Activated CD8-positive, alpha-beta T cell treated with anti-CD3 and anti-CD28 coated beads, Interleukin-2, amount 10 ng/mL, durations not matched to agents 7 days and 5 days (primary cell): ENCODE measurements at regions not wholly inside any gene's neighbourhood (a gene's known extent, or its start where the extent isn't known, plus 50 kb on each side); places are given as distances from the start of the nearest gene placed in this dataset.
"Not testable (repeated sequence)": the region's sequence is repeated elsewhere in the genome, so short reads cannot be mapped to it uniquely, and the experiment has no call there.

Source experiments
- ATAC-seq: fragments of 150-1000 bp; cut with Tn5 transposase; one replicate; pipeline ENCODE4 v1.10.0; 2021; ENCODE audit warnings: moderate library complexity
- CTCF ChIA-PET: fragments of 350-600 bp; sonication (Branson Sonifier 250); formaldehyde crosslinking; loops from one replicate; lab custom pipeline; 2021; ENCODE audit warnings: antibody characterized with exemption; lab: Charles Lee
- POLR2A ChIA-PET: fragments of 350-600 bp; sonication (Branson Sonifier 250); formaldehyde crosslinking; loops from one replicate; lab custom pipeline; 2021; ENCODE audit warnings: antibody characterized with exemption; lab: Charles Lee
- DNase-seq: peaks from one replicate; pipeline ENCODE4 v3.0.0-alpha.2; 2020
- H3K27ac Mint-ChIP-seq: one replicate; pipeline ENCODE4 v1.8.0; 2021; ENCODE audit warnings: mild to moderate bottlenecking, mixed read lengths
- H3K27me3 Mint-ChIP-seq: one replicate; pipeline ENCODE4 v1.8.0; 2021; ENCODE audit warnings: low read depth, mixed read lengths
- H3K36me3 Mint-ChIP-seq: one replicate; pipeline ENCODE4 v1.8.0; 2021; ENCODE audit warnings: low read depth, mixed read lengths
- H3K4me1 Mint-ChIP-seq: one replicate; pipeline ENCODE4 v1.8.0; 2021; ENCODE audit warnings: low read depth, mixed read lengths
- H3K4me3 Mint-ChIP-seq: one replicate; pipeline ENCODE4 v1.8.0; 2021; ENCODE audit warnings: mild to moderate bottlenecking, mixed read lengths
- H3K9me3 Mint-ChIP-seq: one replicate; pipeline ENCODE4 v1.8.0; 2022; ENCODE audit warnings: mixed read lengths; ENCODE audit not compliant: insufficient read depth

DNA sequence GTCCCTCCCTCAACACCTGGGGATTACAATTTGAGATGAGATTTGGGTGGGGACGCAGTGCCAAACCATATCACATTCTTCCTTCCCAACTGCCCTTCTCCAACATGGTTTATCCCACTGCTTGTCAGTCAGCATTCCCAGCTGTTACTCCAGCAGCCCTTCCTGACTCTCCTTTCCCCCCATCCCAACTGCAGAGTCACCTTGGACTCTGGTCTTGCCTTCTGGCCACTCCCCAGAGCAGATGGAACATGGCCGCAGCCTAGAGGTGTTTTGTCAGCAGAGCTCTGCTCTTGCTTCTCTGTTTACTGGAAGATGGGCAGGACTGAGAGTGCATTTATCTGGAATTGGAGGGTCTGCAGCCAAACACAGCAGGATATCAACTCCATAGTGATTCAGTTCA is 51.2 kb upstream of the MEX3C start:
- no peaks in the 10 kb centered on the region for H3K36me3 Mint-ChIP-seq
- no peak for ATAC-seq
- CTCF ChIA-PET: no interaction called here
- peaks cover 3% of the 10 kb centered on the region for H3K27me3 Mint-ChIP-seq
- H3K4me1 Mint-ChIP-seq: no peaks in the 10 kb centered on the region
- POLR2A ChIA-PET: no interaction called here
- no peak overlapping the region for H3K4me3 Mint-ChIP-seq
- H3K9me3 Mint-ChIP-seq: no peaks in the 10 kb centered on the region
- no peak overlapping the region for H3K27ac Mint-ChIP-seq
- DNase-seq: no peak

- ChIA-PET POLR2A (no interaction called here), CTCF (no interaction called here)
- no peak overlapping the region for H3K4me3 Mint-ChIP-seq
- peaks cover 3% of the 10 kb centered on the region for H3K27me3 Mint-ChIP-seq
- DNase-seq: no peak
- H3K9me3 Mint-ChIP-seq: no peaks in the 10 kb centered on the region
- no peaks in the 10 kb centered on the region for H3K36me3 Mint-ChIP-seq
- no peak overlapping the region for H3K27ac Mint-ChIP-seq
- H3K4me1 Mint-ChIP-seq: no peaks in the 10 kb centered on the region
- ATAC-seq: no peak
These were observed 52.5 kb upstream of the MEX3C start for GRCh38 chr18:51250006-51250405.

DNA sequence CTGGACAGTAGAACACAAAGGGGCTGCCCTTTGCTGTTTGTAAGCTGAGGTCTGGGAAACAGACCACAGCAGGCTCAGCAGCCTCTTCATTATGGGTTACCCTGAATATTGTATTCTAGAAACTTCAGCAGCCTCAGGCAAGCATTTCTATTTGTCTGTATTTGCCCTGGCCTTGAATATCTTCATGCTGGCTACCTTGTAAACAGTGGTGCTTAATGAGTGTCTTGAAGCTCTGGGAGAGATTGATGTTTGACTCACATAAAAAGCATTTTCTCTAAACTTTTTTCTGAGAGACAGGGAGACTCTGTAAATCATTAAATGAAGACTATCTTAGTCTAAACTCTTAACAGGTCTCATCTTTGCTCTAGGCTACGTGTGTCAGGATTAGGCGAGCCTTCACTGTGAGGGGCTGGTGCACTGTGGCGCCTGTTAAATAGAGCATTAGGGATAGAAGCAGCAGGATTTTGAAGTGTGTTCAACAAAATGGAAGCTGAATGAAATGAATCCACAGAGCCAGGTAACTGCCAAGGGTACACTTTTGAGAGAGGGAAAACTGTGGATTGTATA is 53.1 kb upstream of the MEX3C start:
- Mint-ChIP-seq H3K9me3 (no peaks in the 10 kb centered on the region), H3K4me3 (no peak overlapping the region), H3K27ac (no peak overlapping the region), H3K4me1 (no peaks in the 10 kb centered on the region), H3K27me3 (peaks cover 4% of the 10 kb centered on the region), H3K36me3 (no peaks in the 10 kb centered on the region)
- DNase-seq (no peak), ATAC-seq (no peak)
- POLR2A ChIA-PET: no interaction called here
- CTCF ChIA-PET: no interaction called here

GRCh38 chr18:51251625-51252024 is 54.1 kb upstream of the MEX3C start:
- H3K27me3 Mint-ChIP-seq: peaks cover 5% of the 10 kb centered on the region
- H3K9me3 Mint-ChIP-seq: no peaks in the 10 kb centered on the region
- ChIA-PET POLR2A (no interaction called here), CTCF (no interaction called here)
- no peaks in the 10 kb centered on the region for H3K36me3 Mint-ChIP-seq
- ATAC-seq: no peak
- no peak overlapping the region for H3K4me3 Mint-ChIP-seq
- DNase-seq: no peak
- no peak overlapping the region for H3K27ac Mint-ChIP-seq
- H3K4me1 Mint-ChIP-seq: no peaks in the 10 kb centered on the region

- Mint-ChIP-seq H3K27me3 (peaks cover 10% of the 10 kb centered on the region), H3K4me3 (no peak overlapping the region), H3K9me3 (no peaks in the 10 kb centered on the region), H3K36me3 (no peaks in the 10 kb centered on the region), H3K4me1 (no peaks in the 10 kb centered on the region), H3K27ac (no peak overlapping the region)
- ATAC-seq (no peak), DNase-seq (no peak)
- CTCF ChIA-PET: no interaction called here
- POLR2A ChIA-PET: no interaction called here
These were observed 56.0 kb upstream of the MEX3C start for GRCh38 chr18:51253476-51253875.

GRCh38 chr18:51255693-51256092 is 58.2 kb upstream of the MEX3C start:
- ATAC-seq (no peak), DNase-seq (no peak)
- H3K9me3 Mint-ChIP-seq: no peaks in the 10 kb centered on the region
- H3K27ac Mint-ChIP-seq: no peak overlapping the region
- POLR2A ChIA-PET: interaction anchor here (1.2 kb wide), 1 partner anchor 10 kb away, joined by 3 read pairs; no protein-coding TSS in a partner anchor
- H3K4me1 Mint-ChIP-seq: no peaks in the 10 kb centered on the region
- CTCF ChIA-PET: interaction anchor here (1.6 kb wide), 1 partner anchor 22 kb away, joined by 5 read pairs; no protein-coding TSS in a partner anchor
- H3K27me3 Mint-ChIP-seq: peaks cover 13% of the 10 kb centered on the region
- H3K36me3 Mint-ChIP-seq: no peaks in the 10 kb centered on the region
- no peak overlapping the region for H3K4me3 Mint-ChIP-seq

DNA sequence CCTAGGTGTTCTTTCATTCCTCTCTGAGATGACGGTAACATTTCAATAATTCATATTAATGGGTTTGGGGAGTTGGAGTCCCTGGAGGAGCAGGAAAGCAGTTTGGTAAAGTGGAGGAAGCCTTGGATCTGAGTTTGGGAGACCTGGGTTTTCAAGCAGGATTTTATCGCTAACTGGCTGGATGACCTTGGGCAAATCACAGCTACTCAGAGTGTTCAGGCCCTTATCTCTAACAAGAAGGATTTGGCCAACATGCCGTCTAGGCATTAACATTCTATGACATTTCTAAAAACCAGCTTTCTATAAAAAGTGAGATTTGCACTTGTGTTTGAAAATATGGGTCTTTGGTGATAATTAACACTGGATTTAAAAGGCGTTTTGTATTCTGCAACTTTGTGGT is 59.7 kb upstream of the MEX3C start:
- POLR2A ChIA-PET: no interaction called here
- no peak overlapping the region for H3K4me3 Mint-ChIP-seq
- no peaks in the 10 kb centered on the region for H3K36me3 Mint-ChIP-seq
- ATAC-seq (no peak), DNase-seq (no peak)
- H3K27ac Mint-ChIP-seq: no peak overlapping the region
- CTCF ChIA-PET: no interaction called here
- peaks cover 16% of the 10 kb centered on the region for H3K27me3 Mint-ChIP-seq
- H3K4me1 Mint-ChIP-seq: no peaks in the 10 kb centered on the region
- H3K9me3 Mint-ChIP-seq: no peaks in the 10 kb centered on the region

- Mint-ChIP-seq H3K4me1 (no peaks in the 10 kb centered on the region), H3K36me3 (no peaks in the 10 kb centered on the region), H3K4me3 (no peak overlapping the region), H3K9me3 (no peaks in the 10 kb centered on the region), H3K27ac (no peak overlapping the region), H3K27me3 (peaks cover 17% of the 10 kb centered on the region)
- ChIA-PET POLR2A (no interaction called here), CTCF (no interaction called here)
- DNase-seq (no peak), ATAC-seq (no peak)
These were observed 62.6 kb upstream of the MEX3C start for GRCh38 chr18:51260118-51260517.

DNA sequence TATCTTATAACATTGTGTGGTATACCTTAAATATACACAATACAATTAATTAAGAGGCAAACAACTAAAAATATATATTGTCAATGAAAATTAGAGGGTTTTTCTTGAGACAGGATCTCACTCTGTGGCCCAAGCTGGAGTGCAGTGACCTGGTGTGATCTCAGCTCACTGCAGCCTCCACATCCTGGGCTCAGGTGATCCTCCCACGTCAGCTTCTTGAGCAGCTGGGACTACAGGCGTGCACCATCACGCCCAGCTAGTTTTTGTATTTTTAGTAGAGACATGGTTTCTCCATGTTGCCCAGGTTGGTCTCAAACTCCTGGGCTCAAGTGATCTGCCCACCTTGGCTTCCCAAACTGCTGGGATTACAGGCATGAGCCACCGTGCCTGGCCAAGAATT is 68.6 kb upstream of the MEX3C start:
- POLR2A ChIA-PET, H3K27me3 Mint-ChIP-seq, H3K4me3 Mint-ChIP-seq, H3K9me3 Mint-ChIP-seq, DNase-seq, H3K27ac Mint-ChIP-seq, H3K4me1 Mint-ChIP-seq, ATAC-seq, H3K36me3 Mint-ChIP-seq: not testable (repeated sequence)
- CTCF ChIA-PET: interaction anchor here (3.4 kb wide), 1 partner anchor 11 kb away, joined by 10 read pairs; no protein-coding TSS in a partner anchor

DNA sequence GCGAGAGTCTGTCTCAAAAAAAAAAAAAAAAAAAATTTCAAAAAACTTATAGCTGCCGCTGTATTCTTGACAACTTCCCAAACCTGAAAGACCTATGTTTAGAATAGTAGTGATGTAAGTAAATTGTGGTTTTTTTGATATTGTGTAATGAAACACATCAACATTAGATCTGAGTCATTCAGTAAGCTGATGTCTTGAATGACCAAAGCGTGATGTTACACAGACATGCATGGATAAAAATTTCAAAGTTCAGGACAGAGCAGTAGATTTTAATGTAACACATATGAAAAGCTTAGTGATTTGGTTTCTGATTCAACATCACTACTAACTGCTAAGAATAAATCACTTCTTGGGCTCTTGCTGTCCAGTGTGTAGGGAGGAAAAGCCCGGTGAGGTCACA is 69.3 kb upstream of the MEX3C start:
- ChIA-PET POLR2A (no interaction called here), CTCF (interaction anchor here (3.4 kb wide), 1 partner anchor 11 kb away, joined by 10 read pairs; no protein-coding TSS in a partner anchor)
- DNase-seq (no peak), ATAC-seq (no peak)
- Mint-ChIP-seq H3K27me3 (peaks cover 4% of the 10 kb centered on the region), H3K27ac (no peak overlapping the region), H3K4me3 (no peak overlapping the region), H3K9me3 (no peaks in the 10 kb centered on the region), H3K4me1 (no peaks in the 10 kb centered on the region), H3K36me3 (no peaks in the 10 kb centered on the region)

GRCh38 chr18:51273437-51273836 is 76.0 kb upstream of the MEX3C start:
- Mint-ChIP-seq H3K27ac (no peak overlapping the region), H3K9me3 (no peaks in the 10 kb centered on the region), H3K27me3 (peaks cover 7% of the 10 kb centered on the region), H3K36me3 (no peaks in the 10 kb centered on the region), H3K4me3 (no peak overlapping the region), H3K4me1 (no peaks in the 10 kb centered on the region)
- ATAC-seq: no peak
- ChIA-PET POLR2A (no interaction called here), CTCF (no interaction called here)
- no peak for DNase-seq

DNA sequence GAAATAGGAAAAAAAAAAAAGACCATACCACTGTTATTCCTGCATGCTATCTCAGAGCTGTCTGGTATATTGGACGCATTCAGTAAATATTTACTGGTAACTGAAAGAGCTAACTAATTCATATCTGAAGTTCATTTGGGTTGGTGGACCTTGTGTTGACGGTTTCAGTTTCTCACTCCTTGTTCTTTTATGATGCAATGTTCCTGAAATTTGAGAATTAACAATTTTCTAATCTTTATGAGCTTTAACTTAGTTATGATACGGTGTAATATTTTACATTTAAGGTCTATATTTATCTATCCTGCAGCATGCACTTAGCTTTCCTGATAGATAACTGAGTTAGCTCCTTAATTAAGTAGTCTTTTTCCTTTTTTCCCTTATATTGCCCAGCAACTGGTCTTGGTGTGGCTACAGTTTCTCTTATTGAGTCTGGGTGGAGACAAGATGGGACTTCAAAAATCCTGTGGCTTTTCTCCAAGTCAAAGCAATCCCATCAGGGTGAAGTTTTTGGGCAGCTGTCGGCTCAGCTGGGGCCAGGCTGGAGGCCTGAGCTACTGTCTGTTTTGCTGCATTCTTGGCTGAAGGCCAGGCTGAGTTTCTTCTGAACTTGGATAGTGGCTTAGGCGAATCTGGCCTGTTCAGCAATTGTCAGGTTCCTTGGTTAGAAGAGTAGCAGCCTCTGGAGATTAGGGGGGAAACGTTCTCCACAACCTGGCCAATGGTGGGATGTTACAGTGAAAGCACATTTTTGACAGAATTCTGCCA is 78.4 kb upstream of the MEX3C start:
- DNase-seq: no peak
- ChIA-PET POLR2A (no interaction called here), CTCF (no interaction called here)
- Mint-ChIP-seq H3K27me3 (peaks cover 7% of the 10 kb centered on the region), H3K4me3 (no peak overlapping the region), H3K4me1 (no peaks in the 10 kb centered on the region), H3K9me3 (no peaks in the 10 kb centered on the region), H3K27ac (no peak overlapping the region), H3K36me3 (no peaks in the 10 kb centered on the region)
- ATAC-seq: no peak
